Kidney (tissue), 1 donor: ENCODE measurements at regions not wholly inside any gene's neighbourhood (a gene's known extent, or its start where the extent isn't known, plus 50 kb on each side); places are given as distances from the start of the nearest gene placed in this dataset. TPM values are rescaled to one million over a fixed set of nuclear protein-coding genes. Genes with fewer than 3 reads are reported as not detected.

Source experiments
- microRNA-seq: library from miRNA; unstranded; fragments of <30 nt; microRNA quantifications from one replicate; pipeline ENCODE4 v1.2.0, GENCODE V29; 2020
- donor health status: DM: yes; HTN: yes; CAD: no.

Small RNA genes in the stretch of these regions (microRNA-seq; reads per million reads assigned to microRNA genes)
- gene MIR6760, result not detected
